ENCODE measurements at regions not wholly inside any gene's neighbourhood (a gene's known extent, or its start where the extent isn't known, plus 50 kb on each side); places are given as distances from the start of the nearest gene placed in this dataset.

GRCh38 chr13:108574856-108575255 is 54.6 kb upstream of the MYO16 start:
- no peak for TF ChIP-seq ZFX (IDR thresholded peaks at IDR 0.05; ENCODE audit: borderline replicate concordance)
- TF ChIP-seq, protein P1, sequence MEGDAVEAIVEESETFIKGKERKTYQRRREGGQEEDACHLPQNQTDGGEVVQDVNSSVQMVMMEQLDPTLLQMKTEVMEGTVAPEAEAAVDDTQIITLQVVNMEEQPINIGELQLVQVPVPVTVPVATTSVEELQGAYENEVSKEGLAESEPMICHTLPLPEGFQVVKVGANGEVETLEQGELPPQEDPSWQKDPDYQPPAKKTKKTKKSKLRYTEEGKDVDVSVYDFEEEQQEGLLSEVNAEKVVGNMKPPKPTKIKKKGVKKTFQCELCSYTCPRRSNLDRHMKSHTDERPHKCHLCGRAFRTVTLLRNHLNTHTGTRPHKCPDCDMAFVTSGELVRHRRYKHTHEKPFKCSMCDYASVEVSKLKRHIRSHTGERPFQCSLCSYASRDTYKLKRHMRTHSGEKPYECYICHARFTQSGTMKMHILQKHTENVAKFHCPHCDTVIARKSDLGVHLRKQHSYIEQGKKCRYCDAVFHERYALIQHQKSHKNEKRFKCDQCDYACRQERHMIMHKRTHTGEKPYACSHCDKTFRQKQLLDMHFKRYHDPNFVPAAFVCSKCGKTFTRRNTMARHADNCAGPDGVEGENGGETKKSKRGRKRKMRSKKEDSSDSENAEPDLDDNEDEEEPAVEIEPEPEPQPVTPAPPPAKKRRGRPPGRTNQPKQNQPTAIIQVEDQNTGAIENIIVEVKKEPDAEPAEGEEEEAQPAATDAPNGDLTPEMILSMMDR (IDR thresholded peaks at IDR 0.05): no peak
- H3K27ac ChIP-seq: no peak overlapping the region

DNA sequence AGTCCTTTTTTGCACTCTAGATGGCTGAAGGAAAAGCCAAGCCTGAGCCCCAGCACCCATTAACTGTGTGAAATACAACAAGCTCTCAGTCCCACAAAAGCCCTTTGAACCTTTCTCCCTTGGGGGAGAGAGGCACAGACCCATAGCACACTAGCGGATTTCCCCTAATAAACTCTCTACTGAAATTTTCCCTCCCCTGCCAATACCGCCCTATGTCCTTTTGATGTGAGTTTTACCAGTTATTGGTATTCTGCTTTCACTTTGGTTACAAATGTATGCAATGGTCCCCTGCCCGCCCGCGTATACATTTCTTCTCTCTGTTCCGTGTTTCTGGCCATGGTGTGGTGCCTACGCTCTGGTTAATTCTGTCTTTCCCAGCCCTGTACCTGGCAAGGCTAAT is 54.0 kb upstream of the MYO16 start:
- no peak overlapping the region for H3K27ac ChIP-seq
- TF ChIP-seq ZFX (IDR thresholded peaks at IDR 0.05; ENCODE audit: borderline replicate concordance): no peak
- TF ChIP-seq, protein P1 (IDR thresholded peaks at IDR 0.05): no peak
